K562 (cell line): ENCODE measurements at regions not wholly inside any gene's neighbourhood (a gene's known extent, or its start where the extent isn't known, plus 50 kb on each side); places are given as distances from the start of the nearest gene placed in this dataset.
A peak's percentile ranks its signal among the peaks of the same experiment; 100 is the strongest.

Experiments used
- ATF1 ChIP-seq, 2 experiments: fragments of 450-650 bp in 1 of 2; IDR thresholded peaks; 2 replicates each; pipeline ENCODE4 v1.6.1; 2016; ENCODE audit warnings: missing compliant biosample characterization in 1 of 2, missing genetic modification characterization in 1 of 2
- CEBPB ChIP-seq: fragments of 450-650 bp; IDR thresholded peaks from 2 replicates; pipeline ENCODE4 v1.6.1; 2016; ENCODE audit warnings: missing genetic modification characterization, missing compliant biosample characterization
- CEBPG ChIP-seq, 3 experiments: fragments of 200-800 bp in 1 of 3; sonication (Bioruptor generic) in 1 of 3; sonication (generic) in 1 of 3; formaldehyde crosslinking in 1 of 3; IDR thresholded peaks in 2 of 3; conservative IDR thresholded peaks in 1 of 3; 2 replicates each; pipeline versions ENCODE4 v1.6.1 to v1.8.0; 2016 to 2022; ENCODE audit warnings: missing compliant biosample characterization in 2 of 3, missing genetic modification characterization in 2 of 3, mild to moderate bottlenecking in 1 of 3, missing genetic modification reagents in 1 of 3
- ZBTB40 ChIP-seq, 2 experiments: fragments of 450-650 bp in 1 of 2; sonication (generic) in 1 of 2; formaldehyde crosslinking in 1 of 2; IDR thresholded peaks; 2 replicates each; pipeline versions ENCODE4 v1.7.1 to v1.9.0; 2016 to 2022; ENCODE audit warnings: inconsistent platforms in 1 of 2, mild to moderate bottlenecking in 1 of 2, missing genetic modification reagents in 1 of 2

GRCh38 chrX:51803833-51804232, 60.6 kb downstream of the GSPT2 start (continued):
- peak; percentile 66; the same call in 1 of the 2 replicates for TF ChIP-seq CEBPB (tag)
- no peak for TF ChIP-seq ATF1 (CRISPR knock-in tag; IDR thresholded peaks at IDR 0.05)
- TF ChIP-seq ATF1 (tag; IDR thresholded peaks at IDR 0.05), result no peak
- no peak for TF ChIP-seq CEBPG (CRISPR knock-in tag; IDR thresholded peaks at IDR 0.05)
- TF ChIP-seq CEBPG (tag; conservative IDR thresholded peaks at IDR 0.05 in 1 of 2, IDR thresholded peaks at IDR 0.05 in 1 of 2), result peak; percentile 17 to 62; a peak in 2 of 4 replicates
- TF ChIP-seq ZBTB40 (IDR thresholded peaks at IDR 0.05), result no peak
- TF ChIP-seq ZBTB40 (CRISPR knock-in tag; IDR thresholded peaks at IDR 0.05), result no peak
